ENCODE measurements at regions not wholly inside any gene's neighbourhood (a gene's known extent, or its start where the extent isn't known, plus 50 kb on each side); places are given as distances from the start of the nearest gene placed in this dataset.

DNA sequence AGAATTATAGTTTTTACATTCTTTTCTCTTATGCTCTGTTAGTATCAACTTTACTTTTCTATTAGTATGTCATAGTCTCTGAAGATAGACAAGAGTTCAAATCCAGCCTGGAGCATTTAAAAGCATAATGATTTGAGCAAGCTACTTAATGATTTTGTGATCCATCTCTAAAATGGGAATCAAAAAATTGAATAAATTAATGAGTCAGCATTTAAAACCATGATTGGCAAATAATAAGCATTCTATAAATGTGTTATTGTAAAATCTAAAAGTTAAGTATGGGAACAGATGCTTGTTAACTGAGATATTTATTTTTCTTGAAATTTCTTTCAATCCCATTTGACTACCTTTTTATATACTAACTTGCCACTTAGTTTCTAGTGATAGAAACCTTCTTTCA lies 391.6 kb downstream of the PCDH7 start:
- Histone ChIP-seq H3K4me3 (no peak overlapping the region), H3K4me1 (replicated peaks) (no peaks in the 10 kb centered on the region), H3K36me3 (no peaks in the 10 kb centered on the region), H3K9me3 (no peaks in the 10 kb centered on the region), H3K27ac (no peak overlapping the region), H3K27me3 (replicated peaks; ENCODE audit: insufficient read depth) (no peaks in the 10 kb centered on the region)
- intact Hi-C loops (cut with DNase I), result no loop called here
- no peak for DNase-seq (ENCODE audit: low spot score)
- no peak for TF ChIP-seq POLR2A (IDR thresholded peaks at IDR 0.05)
- TF ChIP-seq POLR2AphosphoS5 (IDR thresholded peaks at IDR 0.05), result no peak
- TF ChIP-seq, protein P1, sequence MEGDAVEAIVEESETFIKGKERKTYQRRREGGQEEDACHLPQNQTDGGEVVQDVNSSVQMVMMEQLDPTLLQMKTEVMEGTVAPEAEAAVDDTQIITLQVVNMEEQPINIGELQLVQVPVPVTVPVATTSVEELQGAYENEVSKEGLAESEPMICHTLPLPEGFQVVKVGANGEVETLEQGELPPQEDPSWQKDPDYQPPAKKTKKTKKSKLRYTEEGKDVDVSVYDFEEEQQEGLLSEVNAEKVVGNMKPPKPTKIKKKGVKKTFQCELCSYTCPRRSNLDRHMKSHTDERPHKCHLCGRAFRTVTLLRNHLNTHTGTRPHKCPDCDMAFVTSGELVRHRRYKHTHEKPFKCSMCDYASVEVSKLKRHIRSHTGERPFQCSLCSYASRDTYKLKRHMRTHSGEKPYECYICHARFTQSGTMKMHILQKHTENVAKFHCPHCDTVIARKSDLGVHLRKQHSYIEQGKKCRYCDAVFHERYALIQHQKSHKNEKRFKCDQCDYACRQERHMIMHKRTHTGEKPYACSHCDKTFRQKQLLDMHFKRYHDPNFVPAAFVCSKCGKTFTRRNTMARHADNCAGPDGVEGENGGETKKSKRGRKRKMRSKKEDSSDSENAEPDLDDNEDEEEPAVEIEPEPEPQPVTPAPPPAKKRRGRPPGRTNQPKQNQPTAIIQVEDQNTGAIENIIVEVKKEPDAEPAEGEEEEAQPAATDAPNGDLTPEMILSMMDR (IDR thresholded peaks at IDR 0.05), result no peak

- Histone ChIP-seq H3K27me3 (replicated peaks; ENCODE audit: insufficient read depth) (no peaks in the 10 kb centered on the region), H3K9me3 (no peaks in the 10 kb centered on the region), H3K4me3 (no peak overlapping the region), H3K27ac (no peak overlapping the region), H3K4me1 (replicated peaks) (no peaks in the 10 kb centered on the region), H3K36me3 (no peaks in the 10 kb centered on the region)
- TF ChIP-seq POLR2A (IDR thresholded peaks at IDR 0.05) (no peak), POLR2AphosphoS5 (IDR thresholded peaks at IDR 0.05) (no peak)
- TF ChIP-seq, protein P1 (IDR thresholded peaks at IDR 0.05), result no peak
- WGBS, result 93% methylated on average over 6 of the region's 6 CpGs
- intact Hi-C loops (cut with DNase I), result no loop called here
- DNase-seq (ENCODE audit: low spot score), result no peak
Measured at GRCh38 chr4:31114816-31115215, 394.6 kb downstream of the PCDH7 start.

DNA sequence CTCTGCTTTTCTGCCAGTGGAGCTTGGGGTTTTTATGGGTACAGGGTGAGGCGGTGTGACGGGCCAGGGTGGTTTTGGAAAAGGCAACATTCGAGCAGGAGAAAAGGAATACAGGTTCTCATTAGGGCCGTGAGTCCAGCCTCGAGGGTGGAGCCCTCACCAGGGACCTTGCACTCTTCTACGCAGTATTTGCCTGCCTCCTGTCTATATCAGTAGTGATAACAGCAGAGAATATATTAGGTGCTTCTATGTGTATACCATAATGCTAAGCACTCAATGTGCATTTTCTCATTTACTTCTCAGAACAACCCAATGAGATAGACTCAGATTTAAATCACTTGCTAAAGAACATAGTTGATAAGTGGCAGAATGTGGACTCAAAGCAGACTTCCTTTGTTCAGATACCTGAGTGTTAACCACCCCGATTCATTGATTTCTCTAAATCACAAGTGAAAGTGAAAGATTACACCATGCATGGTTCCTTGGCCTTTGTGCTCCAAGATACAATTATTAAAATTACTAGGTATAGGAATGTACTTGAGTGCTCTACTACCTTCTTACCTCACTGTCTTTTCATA lies 403.9 kb downstream of the PCDH7 start:
- H3K4me1 ChIP-seq (replicated peaks), result no peaks in the 10 kb centered on the region
- intact Hi-C loops (cut with DNase I), result no loop called here
- H3K9me3 ChIP-seq, result no peaks in the 10 kb centered on the region
- no peak overlapping the region for H3K4me3 ChIP-seq
- no peak overlapping the region for H3K27ac ChIP-seq
- DNase-seq (ENCODE audit: low spot score), result no peak
- TF ChIP-seq, protein P1 (IDR thresholded peaks at IDR 0.05), result no peak
- TF ChIP-seq POLR2A (IDR thresholded peaks at IDR 0.05), result no peak
- no peak for TF ChIP-seq POLR2AphosphoS5 (IDR thresholded peaks at IDR 0.05)
- no peaks in the 10 kb centered on the region for H3K27me3 ChIP-seq (replicated peaks; ENCODE audit: insufficient read depth)
- 94% methylated on average over 7 of the region's 7 CpGs for WGBS
- no peaks in the 10 kb centered on the region for H3K36me3 ChIP-seq

- WGBS, result 71% methylated on average over 1 of the region's 1 CpG
- DNase-seq (ENCODE audit: low spot score), result no peak
- H3K9me3 ChIP-seq, result no peaks in the 10 kb centered on the region
- intact Hi-C loops (cut with DNase I), result no loop called here
- H3K4me3 ChIP-seq, result no peak overlapping the region
- H3K36me3 ChIP-seq, result no peaks in the 10 kb centered on the region
- no peaks in the 10 kb centered on the region for H3K27me3 ChIP-seq (replicated peaks; ENCODE audit: insufficient read depth)
- no peak for TF ChIP-seq POLR2A (IDR thresholded peaks at IDR 0.05)
- TF ChIP-seq, protein P1 (IDR thresholded peaks at IDR 0.05), result no peak
- no peak for TF ChIP-seq POLR2AphosphoS5 (IDR thresholded peaks at IDR 0.05)
- H3K27ac ChIP-seq, result no peak overlapping the region
- H3K4me1 ChIP-seq (replicated peaks), result no peaks in the 10 kb centered on the region
Measured at GRCh38 chr4:31125061-31125460, 404.9 kb downstream of the PCDH7 start.

DNA sequence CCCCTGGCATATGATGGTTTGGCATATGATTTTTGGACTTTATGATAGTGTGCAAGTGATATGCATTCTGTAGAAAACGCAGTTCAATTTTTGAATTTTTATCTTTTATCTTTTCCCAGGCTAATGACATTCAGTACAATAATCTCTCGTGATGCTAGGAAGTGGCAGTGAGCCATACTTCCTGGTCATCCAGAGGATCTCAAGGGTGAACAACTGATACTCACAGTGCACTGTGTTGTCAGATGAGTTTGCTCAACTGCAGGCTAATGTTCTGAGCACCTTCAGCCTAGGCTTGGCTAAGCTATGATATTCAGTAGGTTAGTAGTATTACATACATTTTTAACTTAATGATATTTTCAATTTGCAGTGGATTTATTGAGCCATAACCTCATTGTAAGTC lies 405.3 kb downstream of the PCDH7 start:
- TF ChIP-seq, protein P1 (IDR thresholded peaks at IDR 0.05), result no peak
- TF ChIP-seq POLR2AphosphoS5 (IDR thresholded peaks at IDR 0.05), result no peak
- no peak for TF ChIP-seq POLR2A (IDR thresholded peaks at IDR 0.05)
- no peaks in the 10 kb centered on the region for H3K27me3 ChIP-seq (replicated peaks; ENCODE audit: insufficient read depth)
- H3K27ac ChIP-seq, result no peak overlapping the region
- intact Hi-C loops (cut with DNase I), result no loop called here
- no peak for DNase-seq (ENCODE audit: low spot score)
- no peaks in the 10 kb centered on the region for H3K4me1 ChIP-seq (replicated peaks)
- WGBS, result 84% methylated on average over 2 of the region's 2 CpGs
- H3K9me3 ChIP-seq, result no peaks in the 10 kb centered on the region
- H3K36me3 ChIP-seq, result no peaks in the 10 kb centered on the region
- H3K4me3 ChIP-seq, result no peak overlapping the region
